Calu3 (cell line): ENCODE measurements at regions not wholly inside any gene's neighbourhood (a gene's known extent, or its start where the extent isn't known, plus 50 kb on each side); places are given as distances from the start of the nearest gene placed in this dataset.

Experiments
- BruUV-seq: library from RNA; stranded (reverse); fragments of 400-500 nt; replicated peaks from 2 replicates; lab custom pipeline; 2021; lab: Mats Ljungman, UMichigan
- CTCF ChIA-PET: fragments of 300-600 bp; sonication (Branson Sonifier 250); formaldehyde crosslinking; loops from one replicate; lab custom pipeline; 2022; ENCODE audit warnings: antibody characterized with exemption; lab: Charles Lee
- DNase-seq: peaks from one replicate; pipeline ENCODE4 v3.0.0; 2022
- H3K27ac Mint-ChIP-seq: one replicate; pipeline ENCODE4 v1.8.0; 2022; ENCODE audit warnings: mixed read lengths; ENCODE audit not compliant: unreplicated experiment
- H3K27me3 Mint-ChIP-seq: one replicate; pipeline ENCODE4 v1.8.0; 2022; ENCODE audit warnings: mixed read lengths; ENCODE audit not compliant: unreplicated experiment
- H3K36me3 Mint-ChIP-seq: one replicate; pipeline ENCODE4 v1.8.0; 2022; ENCODE audit warnings: mild to moderate bottlenecking, moderate library complexity, mixed read lengths; ENCODE audit not compliant: insufficient read depth, unreplicated experiment
- H3K4me1 Mint-ChIP-seq: one replicate; pipeline ENCODE4 v1.8.0; 2022; ENCODE audit warnings: mild to moderate bottlenecking, low read depth, mixed read lengths; ENCODE audit not compliant: unreplicated experiment
- H3K4me3 Mint-ChIP-seq: one replicate; pipeline ENCODE4 v1.8.0; 2022; ENCODE audit warnings: mild to moderate bottlenecking, low read depth, moderate library complexity, mixed read lengths; ENCODE audit not compliant: unreplicated experiment
- H3K9me3 Mint-ChIP-seq: one replicate; pipeline ENCODE4 v1.8.0; 2022; ENCODE audit warnings: low read depth, mixed read lengths; ENCODE audit not compliant: unreplicated experiment
- CTCF ChIP-seq: fragments of 200-600 bp; IDR thresholded peaks from one replicate; pipeline ENCODE4 v1.8.0; 2022; ENCODE audit warnings: antibody characterized with exemption; ENCODE audit not compliant: unreplicated experiment
- intact Hi-C: fragments of 100-400 bp; cut with micrococcal nuclease; formaldehyde crosslinking; loops from one replicate; pipeline ENCODE4 v1.10.0; 2022; ENCODE audit not compliant: unreplicated experiment

- peaks cover 10% of the 10 kb centered on the region for H3K9me3 Mint-ChIP-seq
- intact Hi-C loops, result no loop called here
- no peak for TF ChIP-seq CTCF
- BruUV-seq, result no TSS peak
- CTCF ChIA-PET, result interaction anchor here (0.7 kb wide), 1 partner anchor 207 kb away, joined by 3 read pairs; no protein-coding TSS in a partner anchor
- H3K27me3 Mint-ChIP-seq, result no peaks in the 10 kb centered on the region
- no peak for DNase-seq
- H3K4me1 Mint-ChIP-seq, result no peaks in the 10 kb centered on the region
- no peak overlapping the region for H3K4me3 Mint-ChIP-seq
- H3K27ac Mint-ChIP-seq, result no peak overlapping the region
- H3K36me3 Mint-ChIP-seq, result no peaks in the 10 kb centered on the region
Observed at GRCh38 chr3:191549357-191549756, 88.4 kb downstream of the PYDC2 start.

- no peak for TF ChIP-seq CTCF
- Mint-ChIP-seq H3K9me3 (no peaks in the 10 kb centered on the region), H3K27ac (no peak overlapping the region), H3K4me3 (no peak overlapping the region), H3K27me3 (no peaks in the 10 kb centered on the region), H3K4me1 (no peaks in the 10 kb centered on the region), H3K36me3 (no peaks in the 10 kb centered on the region)
- no TSS peak for BruUV-seq
- intact Hi-C loops, result no loop called here
- DNase-seq, result no peak
- CTCF ChIA-PET, result interaction anchor here (0.6 kb wide), 1 partner anchor 34 kb away, joined by 3 read pairs; no protein-coding TSS in a partner anchor
Observed at GRCh38 chr3:191555037-191555436, 94.1 kb downstream of the PYDC2 start.

GRCh38 chr3:191557322-191557721, 96.4 kb downstream of the PYDC2 start:
- Mint-ChIP-seq H3K36me3 (no peaks in the 10 kb centered on the region), H3K9me3 (peaks cover 3% of the 10 kb centered on the region), H3K4me3 (no peak overlapping the region), H3K27me3 (no peaks in the 10 kb centered on the region), H3K4me1 (no peaks in the 10 kb centered on the region), H3K27ac (no peak overlapping the region)
- no peak for TF ChIP-seq CTCF
- no TSS peak for BruUV-seq
- CTCF ChIA-PET, result interaction anchor here (0.6 to 0.7 kb wide), 2 partner anchors 10 to 23 kb away, joined by 3 read pairs; no protein-coding TSS in a partner anchor
- no peak for DNase-seq
- intact Hi-C loops, result no loop called here

GRCh38 chr3:191563722-191564121, 102.8 kb downstream of the PYDC2 start:
- no peak for DNase-seq
- H3K4me3 Mint-ChIP-seq, result no peak overlapping the region
- peaks cover 12% of the 10 kb centered on the region for H3K4me1 Mint-ChIP-seq
- intact Hi-C loops, result no loop called here
- CTCF ChIA-PET, result no interaction called here
- H3K27ac Mint-ChIP-seq, result no peak overlapping the region
- no peak for TF ChIP-seq CTCF
- no peaks in the 10 kb centered on the region for H3K36me3 Mint-ChIP-seq
- no peaks in the 10 kb centered on the region for H3K27me3 Mint-ChIP-seq
- BruUV-seq, result no TSS peak
- peaks cover 3% of the 10 kb centered on the region for H3K9me3 Mint-ChIP-seq
